Panc1 (cell line): ENCODE measurements at regions not wholly inside any gene's neighbourhood (a gene's known extent, or its start where the extent isn't known, plus 50 kb on each side); places are given as distances from the start of the nearest gene placed in this dataset.

Experiments
- POLR2AphosphoS5 ChIP-seq: IDR thresholded peaks from 2 replicates; pipeline ENCODE4 v1.6.1; 2012; ENCODE audit warnings: mild to moderate bottlenecking, low read depth, low read length, moderate library complexity
- REST ChIP-seq, 2 experiments: IDR thresholded peaks; 2 replicates each; pipeline ENCODE4 v1.6.1; 2011 to 2012; ENCODE audit warnings: low read depth in 2 of 2, control low read depth in 1 of 2, low read length in 1 of 2, mild to moderate bottlenecking in 1 of 2, moderate library complexity in 1 of 2; ENCODE audit not compliant: insufficient read depth in 1 of 2
- SIN3A ChIP-seq: IDR thresholded peaks from 2 replicates; pipeline ENCODE4 v1.6.1; 2012; ENCODE audit warnings: low read depth, mild to moderate bottlenecking, low read length, moderate library complexity, borderline replicate concordance; ENCODE audit not compliant: insufficient read depth
- TCF7L2 ChIP-seq: IDR thresholded peaks from 2 replicates; pipeline ENCODE4 v1.6.1; 2011; ENCODE audit warnings: mild to moderate bottlenecking, low read depth, low read length, inconsistent platforms
- TF ChIP-seq, protein P1 (sequence below): fragments of 450-650 bp; IDR thresholded peaks from 2 replicates; pipeline ENCODE4 v1.5.1; 2017; ENCODE audit warnings: mild to moderate bottlenecking

DNA sequence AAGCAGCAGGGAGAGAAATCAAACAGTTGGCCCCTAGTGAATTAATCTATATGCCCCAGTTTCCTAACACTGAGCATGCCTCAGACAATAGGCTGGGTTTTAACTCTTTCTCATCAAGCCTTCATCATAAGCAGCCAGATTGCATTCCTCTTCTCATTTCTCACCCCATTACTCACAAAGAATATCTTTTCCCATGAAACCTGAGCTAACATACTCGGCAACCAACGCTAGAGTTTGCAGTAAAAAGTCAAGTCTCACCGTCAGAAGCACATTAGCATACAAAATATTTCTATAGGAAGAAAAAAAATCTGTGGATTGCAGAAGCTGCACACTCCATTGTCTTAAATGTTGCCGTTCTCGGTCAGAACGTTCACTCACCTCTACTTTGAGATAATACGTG lies 429.9 kb upstream of the ARID1B start:
- TF ChIP-seq, protein P1, sequence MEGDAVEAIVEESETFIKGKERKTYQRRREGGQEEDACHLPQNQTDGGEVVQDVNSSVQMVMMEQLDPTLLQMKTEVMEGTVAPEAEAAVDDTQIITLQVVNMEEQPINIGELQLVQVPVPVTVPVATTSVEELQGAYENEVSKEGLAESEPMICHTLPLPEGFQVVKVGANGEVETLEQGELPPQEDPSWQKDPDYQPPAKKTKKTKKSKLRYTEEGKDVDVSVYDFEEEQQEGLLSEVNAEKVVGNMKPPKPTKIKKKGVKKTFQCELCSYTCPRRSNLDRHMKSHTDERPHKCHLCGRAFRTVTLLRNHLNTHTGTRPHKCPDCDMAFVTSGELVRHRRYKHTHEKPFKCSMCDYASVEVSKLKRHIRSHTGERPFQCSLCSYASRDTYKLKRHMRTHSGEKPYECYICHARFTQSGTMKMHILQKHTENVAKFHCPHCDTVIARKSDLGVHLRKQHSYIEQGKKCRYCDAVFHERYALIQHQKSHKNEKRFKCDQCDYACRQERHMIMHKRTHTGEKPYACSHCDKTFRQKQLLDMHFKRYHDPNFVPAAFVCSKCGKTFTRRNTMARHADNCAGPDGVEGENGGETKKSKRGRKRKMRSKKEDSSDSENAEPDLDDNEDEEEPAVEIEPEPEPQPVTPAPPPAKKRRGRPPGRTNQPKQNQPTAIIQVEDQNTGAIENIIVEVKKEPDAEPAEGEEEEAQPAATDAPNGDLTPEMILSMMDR = no peak
- TF ChIP-seq TCF7L2 (no peak), REST (IDR thresholded peaks at IDR 0.05; ENCODE audit: insufficient read depth in 1 of 2, low read depth in 2 of 2, low read length in 1 of 2) (no peak), POLR2AphosphoS5 (no peak), SIN3A (no peak)
